Esophagus muscularis mucosa (tissue), 4 donors: ENCODE measurements at regions not wholly inside any gene's neighbourhood (a gene's known extent, or its start where the extent isn't known, plus 50 kb on each side); places are given as distances from the start of the nearest gene placed in this dataset.
A peak's percentile ranks its signal among the peaks of the same experiment; 100 is the strongest.
"Not testable (repeated sequence)": the region's sequence is repeated elsewhere in the genome, so short reads cannot be mapped to it uniquely, and the experiment has no call there.

Source experiments
- DNase-seq: peaks from one replicate; pipeline ENCODE4 v3.0.0-alpha.2; 2017; ENCODE audit errors: extremely low spot score
- H3K27ac ChIP-seq, 4 donors: fragments of 200-600 bp; sonication (generic); replicated peaks in 1 of 4; 1 replicate in 3 of 4; 2 replicates in 1 of 4; pipeline ENCODE4 v1.5.1; 2016 to 2019; ENCODE audit warnings: mild to moderate bottlenecking in 1 of 4
- H3K27me3 ChIP-seq, 4 donors: fragments of 200-600 bp; sonication (generic); one replicate each; pipeline versions ENCODE4 v1.5.1 to v1.6.0; 2016 to 2019
- H3K36me3 ChIP-seq, 4 donors: fragments of 200-600 bp; sonication (generic); one replicate each; pipeline ENCODE4 v1.5.1; 2016 to 2019
- H3K4me1 ChIP-seq, 4 donors: fragments of 200-600 bp; sonication (generic); one replicate each; pipeline ENCODE4 v1.5.1; 2016 to 2019
- H3K4me3 ChIP-seq, 4 donors: fragments of 200-600 bp; sonication (generic); 1 replicate in 2 of 4; 2 replicates in 2 of 4; pipeline ENCODE4 v1.5.1; 2016 to 2019; ENCODE audit warnings: mild to moderate bottlenecking in 4 of 4, moderate library complexity in 1 of 4
- H3K9me3 ChIP-seq, 4 donors: fragments of 200-600 bp; sonication (generic); 1 replicate in 3 of 4; 2 replicates in 1 of 4; pipeline ENCODE4 v1.5.1; 2016 to 2019
- EP300 ChIP-seq: sonication (generic); formaldehyde crosslinking; IDR thresholded peaks from one replicate; pipeline ENCODE4 v1.6.1; 2017; ENCODE audit warnings: antibody characterized with exemption
- POLR2A ChIP-seq: fragments of 450-650 bp; IDR thresholded peaks from one replicate; pipeline ENCODE4 v1.6.1; 2017; ENCODE audit warnings: antibody characterized with exemption, moderate library complexity, mild to moderate bottlenecking, low read depth
- POLR2AphosphoS5 ChIP-seq, 2 donors: sonication (generic); formaldehyde crosslinking; IDR thresholded peaks; one replicate each; pipeline ENCODE4 v1.6.1; 2017; ENCODE audit warnings: antibody characterized with exemption in 2 of 2
- WGBS: methylation state at CpG from one replicate; pipeline ENCODE4 v1.1.5; 2018; 5-methylcytosine and 5-hydroxymethylcytosine counted together
- intact Hi-C: fragments of 100-400 bp; cut with DNase I; formaldehyde crosslinking; loops from one replicate; pipeline ENCODE4 v1.15.1; 2023
- TF ChIP-seq, protein P1 (sequence below), 3 experiments: fragments of 200-600 bp in 2 of 3; fragments of 450-650 bp in 1 of 3; sonication (generic) in 2 of 3; IDR thresholded peaks; one replicate each; pipeline ENCODE4 v1.5.1; 2017 to 2019; ENCODE audit warnings: antibody characterized with exemption in 3 of 3, mild to moderate bottlenecking in 2 of 3, moderate library complexity in 1 of 3

DNA sequence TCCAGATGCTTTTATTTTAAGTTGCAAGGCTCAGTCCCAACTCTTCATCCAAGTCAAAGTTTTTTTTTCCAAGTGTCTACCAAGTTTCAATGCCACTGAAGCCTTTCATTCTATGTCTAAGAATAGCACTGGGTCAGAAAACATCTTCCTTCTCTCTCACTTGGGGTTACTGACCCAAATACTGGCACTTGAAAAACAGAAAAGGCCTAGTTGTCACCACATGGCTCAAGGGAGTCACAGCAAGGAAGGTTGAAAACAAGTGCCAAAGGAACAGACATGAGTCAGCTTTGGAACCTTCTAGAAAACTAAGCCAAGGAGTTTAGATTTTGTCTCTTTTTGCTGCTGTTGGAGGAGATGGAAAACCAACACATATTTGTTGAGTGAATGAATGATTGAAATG is 146.5 kb downstream of the COPS8 start:
- TF ChIP-seq, protein P1, sequence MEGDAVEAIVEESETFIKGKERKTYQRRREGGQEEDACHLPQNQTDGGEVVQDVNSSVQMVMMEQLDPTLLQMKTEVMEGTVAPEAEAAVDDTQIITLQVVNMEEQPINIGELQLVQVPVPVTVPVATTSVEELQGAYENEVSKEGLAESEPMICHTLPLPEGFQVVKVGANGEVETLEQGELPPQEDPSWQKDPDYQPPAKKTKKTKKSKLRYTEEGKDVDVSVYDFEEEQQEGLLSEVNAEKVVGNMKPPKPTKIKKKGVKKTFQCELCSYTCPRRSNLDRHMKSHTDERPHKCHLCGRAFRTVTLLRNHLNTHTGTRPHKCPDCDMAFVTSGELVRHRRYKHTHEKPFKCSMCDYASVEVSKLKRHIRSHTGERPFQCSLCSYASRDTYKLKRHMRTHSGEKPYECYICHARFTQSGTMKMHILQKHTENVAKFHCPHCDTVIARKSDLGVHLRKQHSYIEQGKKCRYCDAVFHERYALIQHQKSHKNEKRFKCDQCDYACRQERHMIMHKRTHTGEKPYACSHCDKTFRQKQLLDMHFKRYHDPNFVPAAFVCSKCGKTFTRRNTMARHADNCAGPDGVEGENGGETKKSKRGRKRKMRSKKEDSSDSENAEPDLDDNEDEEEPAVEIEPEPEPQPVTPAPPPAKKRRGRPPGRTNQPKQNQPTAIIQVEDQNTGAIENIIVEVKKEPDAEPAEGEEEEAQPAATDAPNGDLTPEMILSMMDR (IDR thresholded peaks at IDR 0.05) = no peak
- TF ChIP-seq EP300 (no peak), POLR2A (no peak), POLR2AphosphoS5 (IDR thresholded peaks at IDR 0.05) (no peak)
- Histone ChIP-seq H3K27ac (no peak overlapping the region), H3K27me3 (no peaks in the 10 kb centered on the region), H3K9me3 (no peaks in the 10 kb centered on the region), H3K4me3 (no peak overlapping the region), H3K4me1 (peaks cover 12 to 33% (median 33%) of the 10 kb centered on the region in 4 donors), H3K36me3 (no peaks in the 10 kb centered on the region)
- no peak for DNase-seq
- intact Hi-C loops = no loop called here

DNA sequence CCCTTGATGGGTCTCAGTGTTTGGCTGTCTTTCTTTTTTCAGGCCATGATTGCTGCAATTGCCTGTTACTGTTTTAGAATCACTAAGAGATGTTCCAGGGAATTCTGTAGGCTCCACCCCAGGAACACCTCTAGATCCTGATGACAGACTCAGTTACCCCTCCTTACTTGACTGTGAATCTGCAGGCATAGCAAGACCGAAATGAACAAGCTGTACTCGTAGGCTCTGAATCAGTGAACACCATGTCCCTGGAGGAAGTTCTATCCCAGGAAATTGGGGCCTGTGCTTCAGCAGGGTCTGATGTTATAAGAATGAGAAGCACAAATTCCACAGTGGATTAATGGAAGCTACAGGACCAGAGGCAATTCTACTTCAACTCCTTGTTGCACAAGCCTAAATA is 148.6 kb downstream of the COPS8 start:
- H3K36me3 ChIP-seq = no peaks in the 10 kb centered on the region
- no peaks in the 10 kb centered on the region for H3K9me3 ChIP-seq
- TF ChIP-seq EP300 = no peak
- TF ChIP-seq POLR2A = no peak
- TF ChIP-seq POLR2AphosphoS5 (IDR thresholded peaks at IDR 0.05) = peak; percentile 69 to 74
- DNase-seq = no peak
- WGBS = 53% methylated on average over 2 of the region's 2 CpGs
- intact Hi-C loops = no loop called here
- H3K4me3 ChIP-seq = no peak overlapping the region
- H3K4me1 ChIP-seq = peaks cover 12 to 33% (median 33%) of the 10 kb centered on the region in 4 donors
- peak overlapping the region; percentile 35 to 71 (median 66) for H3K27ac ChIP-seq
- no peaks in the 10 kb centered on the region for H3K27me3 ChIP-seq

DNA sequence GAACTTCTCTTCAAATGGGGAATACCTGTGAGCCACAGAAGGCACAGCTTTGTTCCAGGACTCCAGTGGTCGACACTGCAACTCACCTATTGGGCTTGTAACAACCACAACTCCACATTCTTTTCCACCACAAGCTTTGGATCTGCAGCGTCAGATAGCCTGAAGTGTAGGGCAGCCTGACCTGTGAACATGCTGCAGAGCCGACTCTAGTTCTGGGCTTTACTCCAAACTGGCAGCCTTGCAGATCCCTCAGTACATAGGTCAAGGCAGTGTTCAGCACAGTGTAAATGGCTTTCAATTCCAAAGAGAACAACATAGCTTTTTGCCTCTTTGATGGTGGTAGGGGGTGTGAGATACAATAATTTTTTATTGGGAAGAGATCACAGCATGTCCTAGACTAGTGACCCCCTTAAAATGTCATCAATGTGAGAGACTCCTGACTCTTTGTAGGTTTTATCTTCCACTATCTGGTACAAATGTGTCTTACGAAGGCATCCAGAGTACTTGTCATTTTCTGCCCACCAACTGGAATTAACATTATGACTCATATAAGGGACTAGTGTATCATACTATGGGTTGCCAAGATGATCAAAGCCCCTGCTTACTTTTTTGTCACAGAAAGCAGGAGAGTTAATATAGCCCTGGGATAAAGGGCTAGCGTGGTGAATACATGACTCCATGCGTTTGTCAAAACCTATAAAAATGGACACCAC is 149.8 kb downstream of the COPS8 start:
- H3K4me1 ChIP-seq = peaks cover 12 to 33% (median 33%) of the 10 kb centered on the region in 4 donors
- peak; percentile 92 for DNase-seq
- intact Hi-C loops = no loop called here
- TF ChIP-seq POLR2AphosphoS5 (IDR thresholded peaks at IDR 0.05) (peak; percentile 27 to 64), EP300 (no peak)
- peaks cover 0 to 2% (median under 1%) of the 10 kb centered on the region in 4 donors for H3K9me3 ChIP-seq
- no peaks in the 10 kb centered on the region for H3K36me3 ChIP-seq
- peak overlapping the region; percentile 60 to 71 (median 66) for H3K27ac ChIP-seq
- 48% methylated on average over 6 of the region's 6 CpGs for WGBS
- H3K4me3 ChIP-seq = no peak overlapping the region
- H3K27me3 ChIP-seq = no peaks in the 10 kb centered on the region

DNA sequence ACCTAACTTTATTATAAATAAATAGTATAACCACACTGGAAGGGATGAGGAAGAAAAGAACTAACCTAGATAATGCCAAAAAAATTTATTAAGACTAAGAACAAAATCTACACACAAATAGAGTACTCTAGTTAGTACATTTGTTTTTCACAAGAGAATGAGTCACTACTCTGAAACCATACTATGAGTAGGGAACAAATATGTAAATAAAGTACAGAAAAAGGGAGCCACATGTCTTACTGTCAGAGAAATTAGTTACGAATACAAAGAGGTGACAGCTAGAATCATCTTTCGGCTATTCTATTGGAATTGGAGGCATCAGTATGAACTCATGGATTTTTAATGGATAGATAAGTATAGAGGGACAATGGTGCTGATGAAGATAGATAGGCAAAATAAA is 150.5 kb downstream of the COPS8 start:
- 64% methylated on average over 2 of the region's 2 CpGs for WGBS
- Histone ChIP-seq H3K4me1 (peaks cover 12 to 33% (median 33%) of the 10 kb centered on the region in 4 donors), H3K36me3 (no peaks in the 10 kb centered on the region), H3K4me3 (no peak overlapping the region), H3K27me3 (no peaks in the 10 kb centered on the region), H3K27ac (peak overlapping the region in 3 of 4 donors; percentile 65 to 71 (median 67)), H3K9me3 (peaks cover 0 to 9% (median 4%) of the 10 kb centered on the region in 4 donors)
- no peak for TF ChIP-seq POLR2AphosphoS5 (IDR thresholded peaks at IDR 0.05)
- no peak for TF ChIP-seq POLR2A
- intact Hi-C loops = no loop called here
- DNase-seq = no peak

DNA sequence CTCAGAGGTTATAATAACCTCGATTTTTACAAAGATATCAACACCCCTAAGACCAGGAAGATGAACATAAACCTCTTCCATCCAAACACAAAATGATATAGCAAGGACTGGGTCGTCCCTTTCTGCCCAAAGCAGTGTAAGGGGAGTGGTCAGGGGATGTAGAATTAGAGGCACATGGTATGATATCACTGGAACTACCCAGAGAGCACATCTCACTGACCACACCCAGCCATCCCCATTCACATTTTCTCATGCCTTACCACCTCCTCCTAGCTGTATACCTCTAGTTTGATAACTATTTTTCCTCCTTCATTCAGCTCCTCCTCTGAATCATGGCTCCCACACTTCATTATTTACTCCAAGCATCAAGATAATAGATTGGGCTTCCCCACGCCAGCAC is 152.6 kb downstream of the COPS8 start:
- Histone ChIP-seq H3K36me3 (no peaks in the 10 kb centered on the region), H3K4me1 (peaks cover 12 to 33% (median 30%) of the 10 kb centered on the region in 4 donors), H3K27me3 (no peaks in the 10 kb centered on the region), H3K9me3 (peaks cover 0 to 17% (median 5%) of the 10 kb centered on the region in 4 donors), H3K27ac (no peak overlapping the region), H3K4me3 (no peak overlapping the region)
- TF ChIP-seq, protein P1 (IDR thresholded peaks at IDR 0.05) = no peak
- TF ChIP-seq POLR2AphosphoS5 (IDR thresholded peaks at IDR 0.05) (no peak), POLR2A (no peak), EP300 (no peak)
- 80% methylated on average over 3 of the region's 3 CpGs for WGBS
- no peak for DNase-seq
- intact Hi-C loops = no loop called here

DNA sequence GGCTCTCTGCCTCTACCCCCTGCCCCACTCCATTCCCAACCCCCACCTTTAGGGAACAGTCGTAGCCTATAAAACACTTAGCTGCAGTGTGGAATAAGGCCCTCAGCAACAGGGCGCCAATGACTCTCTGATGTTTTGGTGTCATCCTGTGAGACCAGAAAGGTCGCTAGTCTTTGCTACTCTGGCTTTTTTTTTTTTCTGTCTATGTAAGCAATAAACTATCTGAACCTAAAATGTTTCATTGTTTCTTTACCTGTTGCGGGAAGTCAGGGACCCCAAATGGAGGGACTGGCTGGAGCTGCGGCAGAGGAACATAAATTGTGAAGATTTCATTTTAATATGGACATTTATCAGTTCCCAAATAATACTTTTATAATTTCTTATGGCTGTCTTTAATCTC is 154.6 kb downstream of the COPS8 start:
- Histone ChIP-seq H3K36me3 (no peaks in the 10 kb centered on the region), H3K27me3 (no peaks in the 10 kb centered on the region), H3K4me3 (no peak overlapping the region), H3K9me3 (peaks cover 0 to 19% (median 5%) of the 10 kb centered on the region in 4 donors), H3K27ac (no peak overlapping the region), H3K4me1 (peaks cover 3 to 20% (median 14%) of the 10 kb centered on the region in 4 donors)
- intact Hi-C loops = no loop called here
- no peak for TF ChIP-seq EP300
- 97% methylated on average over 5 of the region's 5 CpGs for WGBS
- DNase-seq = no peak

DNA sequence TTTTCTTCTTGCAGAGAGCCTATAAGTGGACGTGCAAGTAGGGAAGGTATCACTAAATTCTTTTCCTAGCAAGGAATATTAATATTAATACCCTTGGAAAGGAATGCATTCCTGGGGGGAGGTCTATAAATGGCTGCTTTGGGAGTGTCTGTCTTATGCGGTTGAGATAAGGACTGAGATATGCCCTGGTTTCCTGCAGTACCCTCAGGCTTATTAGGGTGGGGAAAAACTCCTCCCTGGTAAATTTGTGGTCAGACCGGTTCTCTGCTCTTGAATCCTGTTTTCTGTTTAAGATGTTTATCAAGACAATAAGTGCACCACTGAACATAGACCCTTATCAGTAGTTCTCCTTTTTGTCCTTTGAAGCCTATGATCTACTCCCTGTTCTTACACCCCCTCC is 155.2 kb downstream of the COPS8 start:
- Histone ChIP-seq H3K4me1 (peaks cover 0 to 14% (median 8%) of the 10 kb centered on the region in 4 donors), H3K9me3 (peaks cover 0 to 19% (median 5%) of the 10 kb centered on the region in 4 donors)
- H3K36me3 ChIP-seq, H3K27me3 ChIP-seq, DNase-seq, H3K27ac ChIP-seq, H3K4me3 ChIP-seq, intact Hi-C loops: not testable (repeated sequence)
- 93% methylated on average over 3 of the region's 3 CpGs for WGBS
